Chondrocyte (in vitro differentiated cells): ENCODE measurements at regions not wholly inside any gene's neighbourhood (a gene's known extent, or its start where the extent isn't known, plus 50 kb on each side); places are given as distances from the start of the nearest gene placed in this dataset.

Experiments used
- DNase-seq: peaks from one replicate; pipeline ENCODE4 v3.0.0; 2021; ENCODE audit warnings: mixed read lengths, low spot score
- H3K27ac Mint-ChIP-seq: one replicate; pipeline ENCODE4 v1.8.0; 2021; ENCODE audit warnings: mild to moderate bottlenecking, moderate library complexity, mixed read lengths; ENCODE audit not compliant: unreplicated experiment
- H3K27me3 Mint-ChIP-seq: 2 replicates; pipeline ENCODE4 v1.8.0; 2021; ENCODE audit warnings: low read depth, mixed read lengths
- H3K36me3 Mint-ChIP-seq: 2 replicates; pipeline ENCODE4 v1.8.0; 2021; ENCODE audit warnings: low read depth, mixed read lengths
- H3K4me1 Mint-ChIP-seq: 2 replicates; pipeline ENCODE4 v1.8.0; 2021; ENCODE audit warnings: low read depth, mild to moderate bottlenecking, mixed read lengths
- H3K4me3 Mint-ChIP-seq: one replicate; pipeline ENCODE4 v1.8.0; 2021; ENCODE audit warnings: mild to moderate bottlenecking, moderate library complexity, mixed read lengths; ENCODE audit not compliant: unreplicated experiment
- H3K9me3 Mint-ChIP-seq: 2 replicates; pipeline ENCODE4 v1.8.0; 2021; ENCODE audit warnings: low read depth, mixed read lengths
- TF ChIP-seq, protein P1 (sequence below): fragments of 200-600 bp; sonication (generic); IDR thresholded peaks from 2 replicates; pipeline ENCODE4 v1.5.0; 2021; ENCODE audit warnings: antibody characterized with exemption, mild to moderate bottlenecking, moderate library complexity

DNA sequence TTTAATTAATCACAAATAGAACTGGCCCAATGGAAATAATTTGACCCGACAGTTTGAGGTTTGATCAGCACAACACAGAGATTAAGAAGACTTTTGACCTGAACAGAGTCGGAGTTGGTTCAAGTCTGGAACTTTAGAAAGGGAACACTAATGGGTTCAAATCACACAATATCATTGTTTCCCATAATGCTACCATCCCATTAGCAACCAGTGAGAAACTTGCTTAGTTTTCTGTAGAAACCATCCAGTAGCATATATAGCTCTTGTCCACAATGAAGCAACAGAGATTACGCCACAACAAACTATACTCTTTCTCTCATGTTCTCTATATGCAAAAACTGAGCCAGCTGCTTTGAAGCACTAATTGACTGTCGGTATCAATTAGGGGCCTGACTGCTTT is 376.9 kb upstream of the SPRY2 start:
- Mint-ChIP-seq H3K27me3 (no peaks in the 10 kb centered on the region), H3K4me1 (peaks cover 7% of the 10 kb centered on the region), H3K9me3 (peaks cover 11% of the 10 kb centered on the region), H3K4me3 (no peak overlapping the region), H3K36me3 (peaks cover 5% of the 10 kb centered on the region), H3K27ac (no peak overlapping the region)
- TF ChIP-seq, protein P1, sequence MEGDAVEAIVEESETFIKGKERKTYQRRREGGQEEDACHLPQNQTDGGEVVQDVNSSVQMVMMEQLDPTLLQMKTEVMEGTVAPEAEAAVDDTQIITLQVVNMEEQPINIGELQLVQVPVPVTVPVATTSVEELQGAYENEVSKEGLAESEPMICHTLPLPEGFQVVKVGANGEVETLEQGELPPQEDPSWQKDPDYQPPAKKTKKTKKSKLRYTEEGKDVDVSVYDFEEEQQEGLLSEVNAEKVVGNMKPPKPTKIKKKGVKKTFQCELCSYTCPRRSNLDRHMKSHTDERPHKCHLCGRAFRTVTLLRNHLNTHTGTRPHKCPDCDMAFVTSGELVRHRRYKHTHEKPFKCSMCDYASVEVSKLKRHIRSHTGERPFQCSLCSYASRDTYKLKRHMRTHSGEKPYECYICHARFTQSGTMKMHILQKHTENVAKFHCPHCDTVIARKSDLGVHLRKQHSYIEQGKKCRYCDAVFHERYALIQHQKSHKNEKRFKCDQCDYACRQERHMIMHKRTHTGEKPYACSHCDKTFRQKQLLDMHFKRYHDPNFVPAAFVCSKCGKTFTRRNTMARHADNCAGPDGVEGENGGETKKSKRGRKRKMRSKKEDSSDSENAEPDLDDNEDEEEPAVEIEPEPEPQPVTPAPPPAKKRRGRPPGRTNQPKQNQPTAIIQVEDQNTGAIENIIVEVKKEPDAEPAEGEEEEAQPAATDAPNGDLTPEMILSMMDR: no peak
- no peak for DNase-seq

DNA sequence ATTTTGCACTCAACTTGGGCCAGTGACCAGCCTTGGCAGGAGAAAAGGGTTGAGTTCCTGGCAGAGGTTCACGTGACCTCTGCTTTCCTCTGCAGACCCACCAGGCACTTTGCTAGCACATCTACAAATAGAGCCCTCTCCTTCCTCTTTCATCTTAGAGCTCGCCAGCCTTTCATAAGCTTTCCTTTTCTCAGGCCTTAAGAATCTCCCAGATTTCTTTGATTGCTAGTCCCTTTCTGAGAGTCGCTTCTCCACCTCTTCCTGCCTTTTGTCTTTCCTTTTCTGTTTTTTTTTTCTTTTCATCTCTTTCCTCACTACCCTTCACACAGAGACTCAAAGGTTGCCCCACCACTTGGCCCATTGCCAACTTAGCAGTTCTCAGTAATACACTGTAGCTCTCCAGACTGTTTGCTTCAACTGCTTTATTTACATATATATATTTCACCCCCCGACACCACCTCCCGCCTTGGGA is 375.7 kb upstream of the SPRY2 start:
- TF ChIP-seq, protein P1: no peak
- H3K27ac Mint-ChIP-seq: no peak overlapping the region
- peaks cover 7% of the 10 kb centered on the region for H3K4me1 Mint-ChIP-seq

DNA sequence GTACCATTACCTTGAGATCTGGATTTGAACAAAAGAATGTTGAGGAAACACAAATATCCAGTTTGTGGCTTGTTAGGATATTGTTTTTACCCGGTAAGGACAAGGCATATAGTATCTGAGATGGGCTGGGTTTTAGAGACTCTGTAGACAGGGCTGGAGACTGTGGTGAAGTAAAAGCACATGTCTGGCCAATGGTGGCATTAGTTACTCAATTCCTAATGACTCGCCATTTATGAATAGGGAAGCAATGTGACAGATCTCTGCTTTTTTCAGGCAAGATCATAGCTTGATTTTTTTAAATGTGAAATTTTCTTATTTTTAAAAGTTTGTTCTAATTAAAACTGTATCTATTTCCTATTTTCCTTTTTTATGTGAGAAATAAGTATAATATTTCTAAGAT is 371.1 kb upstream of the SPRY2 start:
- H3K9me3 Mint-ChIP-seq: peaks cover 11% of the 10 kb centered on the region
- TF ChIP-seq, protein P1: no peak
- peaks cover 4% of the 10 kb centered on the region for H3K36me3 Mint-ChIP-seq
- peaks cover 6% of the 10 kb centered on the region for H3K4me1 Mint-ChIP-seq
- no peak overlapping the region for H3K27ac Mint-ChIP-seq
- no peak overlapping the region for H3K4me3 Mint-ChIP-seq
- no peaks in the 10 kb centered on the region for H3K27me3 Mint-ChIP-seq
- DNase-seq: no peak

More for the DNA sequence above, 375.7 kb upstream of the SPRY2 start:
- Mint-ChIP-seq H3K36me3 (peaks cover 4% of the 10 kb centered on the region), H3K9me3 (peaks cover 11% of the 10 kb centered on the region), H3K4me3 (no peak overlapping the region), H3K27me3 (no peaks in the 10 kb centered on the region)
- peak; percentile 47 for DNase-seq

DNA sequence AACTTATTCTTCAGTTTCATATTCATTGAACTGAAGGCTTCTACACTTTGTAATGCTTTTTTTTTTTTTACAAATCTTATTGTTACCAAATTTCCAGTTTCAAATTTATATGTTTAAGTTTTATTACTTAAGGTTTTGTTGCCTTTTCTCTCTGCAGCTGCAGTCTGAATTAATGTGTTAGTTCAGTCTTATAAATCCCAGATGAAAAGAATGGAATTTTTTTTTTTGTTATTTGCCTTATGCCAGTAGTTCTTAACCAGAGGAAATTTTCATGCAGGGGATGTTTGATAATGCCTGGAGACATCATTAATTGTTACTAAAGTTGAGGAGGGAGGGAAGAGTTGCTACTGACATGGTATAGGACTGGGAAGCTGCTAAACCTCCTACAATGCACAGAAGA is 367.9 kb upstream of the SPRY2 start:
- no peaks in the 10 kb centered on the region for H3K27me3 Mint-ChIP-seq
- no peak overlapping the region for H3K4me3 Mint-ChIP-seq
- no peaks in the 10 kb centered on the region for H3K4me1 Mint-ChIP-seq
- H3K36me3 Mint-ChIP-seq: peaks cover 2% of the 10 kb centered on the region
- no peak overlapping the region for H3K27ac Mint-ChIP-seq
- DNase-seq: no peak
- H3K9me3 Mint-ChIP-seq: peaks cover 8% of the 10 kb centered on the region
- TF ChIP-seq, protein P1: no peak

DNA sequence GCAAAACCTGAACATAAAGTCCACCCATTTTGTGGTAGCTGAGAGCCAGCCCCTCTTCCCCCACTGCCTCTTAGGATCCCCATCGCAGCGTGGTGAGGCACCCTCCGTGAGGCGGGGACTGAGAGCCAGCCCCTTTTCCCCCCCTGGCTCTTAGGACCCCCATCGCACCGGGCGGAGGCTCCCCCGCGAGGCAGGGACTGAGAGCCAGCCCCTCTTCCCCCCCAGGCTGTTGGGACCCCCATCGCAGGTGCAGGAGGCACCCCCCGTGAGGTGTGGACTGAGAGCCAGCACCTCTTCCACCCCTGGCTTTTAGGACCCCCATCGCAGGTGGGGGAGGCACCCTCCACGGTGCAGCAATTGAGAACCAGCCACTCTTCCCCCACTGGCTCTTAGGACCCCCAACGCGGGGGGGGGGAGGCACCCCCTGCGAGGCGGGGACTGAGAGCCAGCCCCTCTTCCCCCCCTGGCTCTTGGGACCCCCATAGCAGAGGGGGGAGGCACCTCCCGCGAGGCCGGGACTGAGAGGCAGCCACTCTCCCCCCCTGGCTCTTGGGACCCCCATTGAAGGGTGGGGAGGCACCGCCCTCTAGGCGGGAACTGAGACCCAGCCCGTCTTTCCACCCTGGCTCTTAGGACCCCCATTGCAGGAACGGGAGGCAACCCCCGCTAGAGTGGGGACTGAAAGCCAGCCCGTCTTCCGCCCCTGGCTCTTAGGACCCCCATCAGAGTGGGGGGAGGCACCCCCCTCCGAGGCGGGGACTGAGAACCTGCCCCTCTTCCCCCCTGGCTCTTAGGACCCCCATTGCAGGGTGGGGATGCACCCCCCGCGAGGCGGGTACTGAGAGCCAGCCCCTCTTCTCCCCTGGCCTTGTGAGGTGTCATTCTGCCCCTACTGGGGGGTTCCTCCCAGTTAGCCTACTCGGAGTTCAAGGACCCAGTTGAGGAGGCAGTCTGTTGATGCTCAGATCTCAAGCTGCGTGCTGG is 366.4 kb upstream of the SPRY2 start:
- TF ChIP-seq, protein P1: no peak
- DNase-seq: peak; percentile 60
- no peaks in the 10 kb centered on the region for H3K27me3 Mint-ChIP-seq
- peaks cover 9% of the 10 kb centered on the region for H3K9me3 Mint-ChIP-seq
- no peak overlapping the region for H3K27ac Mint-ChIP-seq
- peaks cover 2% of the 10 kb centered on the region for H3K36me3 Mint-ChIP-seq
- H3K4me1 Mint-ChIP-seq: no peaks in the 10 kb centered on the region
- no peak overlapping the region for H3K4me3 Mint-ChIP-seq
